Prostate gland (tissue), 2 donors: ENCODE measurements at regions not wholly inside any gene's neighbourhood (a gene's known extent, or its start where the extent isn't known, plus 50 kb on each side); places are given as distances from the start of the nearest gene placed in this dataset.

Experiments
- DNase-seq: peaks from one replicate; pipeline ENCODE4 v3.0.0-alpha.2; 2019; ENCODE audit warnings: low spot score
- H3K27ac ChIP-seq, 2 donors: fragments of 200-600 bp; sonication (generic); 2 replicates each; pipeline ENCODE4 v1.5.1; 2017 to 2019
- H3K27me3 ChIP-seq: fragments of 200-600 bp; sonication (generic); replicated peaks from 2 replicates; pipeline ENCODE4 v1.5.1; 2019; ENCODE audit not compliant: insufficient read depth
- H3K36me3 ChIP-seq, 2 donors: fragments of 200-600 bp; sonication (generic); 1 replicate in 1 of 2; 2 replicates in 1 of 2; pipeline versions ENCODE4 v1.5.1 to v1.8.1; 2017 to 2019
- H3K4me1 ChIP-seq: fragments of 200-600 bp; sonication (generic); replicated peaks from 2 replicates; pipeline ENCODE4 v1.5.1; 2019
- H3K4me3 ChIP-seq, 2 donors: fragments of 200-600 bp; sonication (generic); 2 replicates each; pipeline ENCODE4 v1.5.1; 2017 to 2019
- H3K9me3 ChIP-seq: fragments of 200-600 bp; sonication (generic); 2 replicates; pipeline ENCODE4 v1.5.1; 2017
- POLR2A ChIP-seq: fragments of 450-650 bp; IDR thresholded peaks from one replicate; pipeline ENCODE4 v1.6.1; 2016; ENCODE audit warnings: antibody characterized with exemption, mild to moderate bottlenecking
- POLR2AphosphoS5 ChIP-seq: sonication (generic); formaldehyde crosslinking; IDR thresholded peaks from one replicate; pipeline ENCODE4 v1.6.1; 2017; ENCODE audit warnings: antibody characterized with exemption
- WGBS: methylation state at CpG from one replicate; pipeline ENCODE4 v1.1.5; 2018; 5-methylcytosine and 5-hydroxymethylcytosine counted together
- intact Hi-C: fragments of 100-400 bp; cut with DNase I; formaldehyde crosslinking; loops from one replicate; pipeline ENCODE4 v1.14.2; 2022
- TF ChIP-seq, protein P1 (sequence below), 4 experiments: fragments of 200-600 bp in 2 of 4; fragments of 450-650 bp in 2 of 4; sonication (generic) in 2 of 4; IDR thresholded peaks; 1 replicate in 3 of 4; 2 replicates in 1 of 4; pipeline ENCODE4 v1.5.1; 2016 to 2019; ENCODE audit warnings: antibody characterized with exemption in 4 of 4, mild to moderate bottlenecking in 2 of 4, moderate library complexity in 2 of 4

DNA sequence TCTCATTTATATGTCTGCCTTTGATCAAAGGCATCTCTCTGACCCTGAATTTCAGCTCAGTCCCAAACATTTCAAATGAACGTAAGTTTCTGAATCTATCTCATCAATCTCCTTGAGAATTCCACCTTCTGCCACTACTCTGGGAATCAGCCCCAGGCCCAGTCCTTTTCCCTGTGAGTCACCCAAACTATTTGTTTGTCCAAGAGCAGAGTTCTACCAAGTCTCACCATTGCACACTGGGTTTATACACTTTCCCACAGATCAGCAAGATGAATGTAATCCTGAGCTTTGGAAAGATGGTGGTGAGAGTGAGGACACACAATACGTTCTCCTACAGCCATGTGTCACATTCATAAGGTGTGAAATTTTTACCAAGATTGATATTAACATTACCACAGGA lies 251.3 kb upstream of the VWC2 start:
- intact Hi-C loops: no loop called here
- Histone ChIP-seq H3K36me3 (no peaks in the 10 kb centered on the region), H3K4me3 (no peak overlapping the region), H3K4me1 (no peaks in the 10 kb centered on the region), H3K9me3 (no peaks in the 10 kb centered on the region), H3K27me3 (no peaks in the 10 kb centered on the region), H3K27ac (no peak overlapping the region)
- DNase-seq: no peak
- TF ChIP-seq POLR2AphosphoS5: no peak
- TF ChIP-seq POLR2A: no peak
- TF ChIP-seq, protein P1, sequence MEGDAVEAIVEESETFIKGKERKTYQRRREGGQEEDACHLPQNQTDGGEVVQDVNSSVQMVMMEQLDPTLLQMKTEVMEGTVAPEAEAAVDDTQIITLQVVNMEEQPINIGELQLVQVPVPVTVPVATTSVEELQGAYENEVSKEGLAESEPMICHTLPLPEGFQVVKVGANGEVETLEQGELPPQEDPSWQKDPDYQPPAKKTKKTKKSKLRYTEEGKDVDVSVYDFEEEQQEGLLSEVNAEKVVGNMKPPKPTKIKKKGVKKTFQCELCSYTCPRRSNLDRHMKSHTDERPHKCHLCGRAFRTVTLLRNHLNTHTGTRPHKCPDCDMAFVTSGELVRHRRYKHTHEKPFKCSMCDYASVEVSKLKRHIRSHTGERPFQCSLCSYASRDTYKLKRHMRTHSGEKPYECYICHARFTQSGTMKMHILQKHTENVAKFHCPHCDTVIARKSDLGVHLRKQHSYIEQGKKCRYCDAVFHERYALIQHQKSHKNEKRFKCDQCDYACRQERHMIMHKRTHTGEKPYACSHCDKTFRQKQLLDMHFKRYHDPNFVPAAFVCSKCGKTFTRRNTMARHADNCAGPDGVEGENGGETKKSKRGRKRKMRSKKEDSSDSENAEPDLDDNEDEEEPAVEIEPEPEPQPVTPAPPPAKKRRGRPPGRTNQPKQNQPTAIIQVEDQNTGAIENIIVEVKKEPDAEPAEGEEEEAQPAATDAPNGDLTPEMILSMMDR (IDR thresholded peaks at IDR 0.05): no peak
- 54% methylated on average over 2 of the region's 2 CpGs for WGBS

DNA sequence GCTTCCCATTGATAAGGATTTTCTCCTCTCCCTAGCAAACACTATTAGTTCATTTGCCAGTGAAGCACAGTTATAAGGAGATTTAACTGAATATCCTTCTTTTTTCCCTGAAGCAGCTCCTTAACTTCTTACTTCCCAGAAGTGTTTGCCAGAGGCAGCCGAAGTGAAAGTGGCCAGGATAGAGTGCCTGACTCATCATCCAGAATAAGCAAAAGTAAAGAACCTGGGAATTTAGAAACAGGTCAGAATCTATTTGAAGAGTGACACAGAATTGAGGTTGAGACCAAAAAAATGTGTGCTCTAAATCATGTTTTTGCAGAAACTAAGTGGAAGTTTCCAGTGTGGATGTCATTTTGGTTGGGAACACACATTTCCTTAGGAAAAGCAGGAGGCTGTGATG lies 249.6 kb upstream of the VWC2 start:
- no peak for TF ChIP-seq POLR2AphosphoS5
- TF ChIP-seq, protein P1 (IDR thresholded peaks at IDR 0.05): no peak
- no peak for TF ChIP-seq POLR2A
- Histone ChIP-seq H3K4me3 (no peak overlapping the region), H3K36me3 (no peaks in the 10 kb centered on the region), H3K9me3 (no peaks in the 10 kb centered on the region), H3K27me3 (no peaks in the 10 kb centered on the region), H3K27ac (no peak overlapping the region), H3K4me1 (no peaks in the 10 kb centered on the region)
- intact Hi-C loops: no loop called here
- DNase-seq: no peak
- 72% methylated on average over 1 of the region's 1 CpG for WGBS

DNA sequence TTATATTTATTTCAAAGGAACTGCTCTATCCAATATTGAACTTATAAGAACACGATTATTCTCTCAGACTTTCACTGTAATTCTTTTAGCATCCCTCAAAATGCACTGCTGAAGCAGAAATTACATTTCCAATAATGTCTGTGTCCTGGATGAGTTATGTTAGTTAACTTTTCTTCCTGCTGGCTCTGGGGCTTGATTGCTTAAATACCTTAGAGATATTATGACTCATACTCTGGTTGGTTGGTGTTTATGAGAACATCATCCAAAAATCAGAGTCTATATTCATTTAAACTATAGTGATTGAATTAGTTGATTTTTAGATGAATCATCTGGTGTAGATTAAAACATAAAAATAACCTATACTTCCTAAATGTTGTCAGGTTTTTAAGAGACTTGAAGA lies 246.3 kb upstream of the VWC2 start:
- no peak overlapping the region for H3K27ac ChIP-seq
- 91% methylated on average over 1 of the region's 1 CpG for WGBS
- intact Hi-C loops: no loop called here
- no peaks in the 10 kb centered on the region for H3K36me3 ChIP-seq
- H3K4me3 ChIP-seq: no peak overlapping the region
- H3K9me3 ChIP-seq: no peaks in the 10 kb centered on the region
- H3K4me1 ChIP-seq: no peaks in the 10 kb centered on the region
- no peak for TF ChIP-seq POLR2AphosphoS5
- no peak for TF ChIP-seq POLR2A
- TF ChIP-seq, protein P1 (IDR thresholded peaks at IDR 0.05): no peak
- no peaks in the 10 kb centered on the region for H3K27me3 ChIP-seq
- DNase-seq: no peak

DNA sequence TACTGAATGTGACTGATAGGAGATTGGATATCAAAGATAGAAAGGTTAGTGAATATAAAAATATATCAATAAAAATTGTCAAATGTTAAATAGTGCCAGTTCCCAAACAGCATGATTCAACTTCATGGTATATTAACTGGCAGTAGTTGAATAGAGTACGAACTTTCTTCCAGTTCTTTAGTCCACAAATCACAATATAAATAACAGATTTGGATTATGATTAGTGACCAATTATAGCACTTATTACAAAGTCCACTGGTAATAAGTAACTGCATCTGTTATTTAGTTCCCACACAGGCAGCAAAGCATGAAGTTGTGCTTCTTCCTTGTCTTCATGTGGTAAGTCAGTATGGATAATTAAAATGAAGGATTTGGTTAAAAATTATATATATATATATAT lies 243.0 kb upstream of the VWC2 start:
- Histone ChIP-seq H3K4me3 (no peak overlapping the region), H3K27me3 (no peaks in the 10 kb centered on the region), H3K9me3 (no peaks in the 10 kb centered on the region), H3K36me3 (no peaks in the 10 kb centered on the region), H3K27ac (no peak overlapping the region), H3K4me1 (no peaks in the 10 kb centered on the region)
- 69% methylated on average over 1 of the region's 1 CpG for WGBS
- TF ChIP-seq POLR2A (no peak), POLR2AphosphoS5 (no peak)
- TF ChIP-seq, protein P1 (IDR thresholded peaks at IDR 0.05): no peak
- no peak for DNase-seq
- intact Hi-C loops: no loop called here

DNA sequence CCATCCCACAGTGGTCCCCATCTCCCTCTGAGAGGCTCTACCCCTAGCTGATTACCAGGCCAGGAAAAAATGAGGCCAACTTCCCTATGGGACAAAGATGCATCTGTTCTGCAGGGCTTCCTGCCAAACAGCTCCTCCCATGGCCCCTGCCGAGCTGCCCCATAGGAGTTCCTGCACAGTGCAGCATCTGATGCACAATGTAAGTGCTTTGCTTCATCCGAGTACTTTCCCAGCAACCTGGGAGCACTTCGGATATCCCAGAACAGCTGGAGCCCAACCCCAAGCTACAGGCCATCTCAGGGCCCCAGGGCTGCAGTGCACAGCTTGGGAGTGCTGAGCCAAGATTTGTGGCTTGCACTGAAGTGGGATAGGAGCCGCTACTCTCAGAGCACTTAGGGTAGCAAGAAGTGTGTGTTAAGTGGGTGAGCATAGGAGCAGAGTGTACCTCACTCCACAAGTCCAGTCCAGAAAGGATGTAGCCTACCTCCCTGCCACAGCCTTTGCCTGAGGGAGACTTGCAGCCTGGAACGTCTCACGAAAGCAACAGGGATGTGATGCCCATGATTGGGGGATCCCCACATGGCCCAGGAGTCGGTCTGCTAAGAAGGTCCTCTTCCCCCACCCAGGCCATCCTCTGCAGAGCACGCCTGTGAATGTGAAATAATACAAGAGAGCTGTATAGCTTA lies 209.6 kb upstream of the VWC2 start:
- intact Hi-C loops: no loop called here
- no peaks in the 10 kb centered on the region for H3K36me3 ChIP-seq
- 79% methylated on average over 8 of the region's 8 CpGs for WGBS
- no peaks in the 10 kb centered on the region for H3K27me3 ChIP-seq
- H3K4me3 ChIP-seq: no peak overlapping the region
- no peaks in the 10 kb centered on the region for H3K9me3 ChIP-seq
- H3K4me1 ChIP-seq: no peaks in the 10 kb centered on the region
- no peak overlapping the region for H3K27ac ChIP-seq
- no peak for TF ChIP-seq POLR2A
- TF ChIP-seq, protein P1 (IDR thresholded peaks at IDR 0.05): no peak
- TF ChIP-seq POLR2AphosphoS5: no peak
- no peak for DNase-seq
